ENCODE measurements at regions not wholly inside any gene's neighbourhood (a gene's known extent, or its start where the extent isn't known, plus 50 kb on each side); places are given as distances from the start of the nearest gene placed in this dataset.

GRCh38 chr2:239756790-239757760, 268.1 kb downstream of the NDUFA10 start:
- DNase-seq: no peak

- DNase-seq: no peak
Measured at GRCh38 chr2:239756031-239756789, 268.9 kb downstream of the NDUFA10 start.

GRCh38 chr2:239753401-239753837, 271.7 kb downstream of the NDUFA10 start:
- DNase-seq: no peak

- no peak for DNase-seq
Measured at GRCh38 chr2:239752951-239753350, 272.2 kb downstream of the NDUFA10 start.

- DNase-seq: peak; percentile 69
Measured at GRCh38 chr2:239751679-239752355, 273.3 kb downstream of the NDUFA10 start.

GRCh38 chr2:239750929-239751678, 274.0 kb downstream of the NDUFA10 start:
- no peak for DNase-seq

- DNase-seq: no peak
Measured at GRCh38 chr2:239750045-239750835, 274.9 kb downstream of the NDUFA10 start.

GRCh38 chr2:239749272-239749873, 275.8 kb downstream of the NDUFA10 start:
- DNase-seq: no peak

- no peak for DNase-seq
Measured at GRCh38 chr2:239748811-239749210, 276.3 kb downstream of the NDUFA10 start.

GRCh38 chr2:239747771-239748170, 277.4 kb downstream of the NDUFA10 start:
- DNase-seq: no peak

GRCh38 chr2:239747274-239747673, 277.9 kb downstream of the NDUFA10 start:
- DNase-seq: no peak

- no peak for DNase-seq
Measured at GRCh38 chr2:239746559-239747246, 278.4 kb downstream of the NDUFA10 start.

GRCh38 chr2:239745386-239746227, 279.5 kb downstream of the NDUFA10 start:
- no peak for DNase-seq

GRCh38 chr2:239744706-239745340, 280.3 kb downstream of the NDUFA10 start:
- DNase-seq: no peak

- no peak for DNase-seq
Measured at GRCh38 chr2:239743206-239743605, 281.9 kb downstream of the NDUFA10 start.

GRCh38 chr2:239742377-239742776, 282.8 kb downstream of the NDUFA10 start:
- DNase-seq: no peak

- no peak for DNase-seq
Measured at GRCh38 chr2:239739206-239739605, 285.9 kb downstream of the NDUFA10 start.

GRCh38 chr2:239738159-239738558, 287.0 kb downstream of the NDUFA10 start:
- DNase-seq: no peak

- no peak for DNase-seq
Measured at GRCh38 chr2:239737144-239737463, 288.0 kb downstream of the NDUFA10 start.
